ENCODE measurements at regions not wholly inside any gene's neighbourhood (a gene's known extent, or its start where the extent isn't known, plus 50 kb on each side); places are given as distances from the start of the nearest gene placed in this dataset.

GRCh38 chr16:73191660-73192046 lies 143.7 kb upstream of the ZFHX3 start:
- H3K9me3 Mint-ChIP-seq: no peaks in the 10 kb centered on the region
- intact Hi-C loops (cut with micrococcal nuclease): no loop called here
- H3K4me3 Mint-ChIP-seq: no peak overlapping the region
- TF ChIP-seq CTCF (IDR thresholded peaks at IDR 0.05): no peak
- no peaks in the 10 kb centered on the region for H3K36me3 Mint-ChIP-seq (ENCODE audit: low read depth)
- H3K27me3 Mint-ChIP-seq: no peaks in the 10 kb centered on the region
- H3K4me1 Mint-ChIP-seq (ENCODE audit: low read depth): no peaks in the 10 kb centered on the region
- ChIA-PET CTCF (no interaction called here), POLR2A (no interaction called here)
- no peak for DNase-seq
- no peak overlapping the region for H3K27ac Mint-ChIP-seq
- no peak for ATAC-seq

GRCh38 chr16:73190688-73191659 lies 143.0 kb upstream of the ZFHX3 start:
- ATAC-seq (no peak), DNase-seq (no peak)
- Mint-ChIP-seq H3K4me1 (ENCODE audit: low read depth) (no peaks in the 10 kb centered on the region), H3K36me3 (ENCODE audit: low read depth) (no peaks in the 10 kb centered on the region), H3K4me3 (no peak overlapping the region), H3K27ac (no peak overlapping the region), H3K9me3 (no peaks in the 10 kb centered on the region), H3K27me3 (no peaks in the 10 kb centered on the region)
- intact Hi-C loops (cut with micrococcal nuclease): no loop called here
- ChIA-PET CTCF (interaction anchor here (1.0 kb wide), 1 partner anchor 358 kb away, joined by 3 read pairs; no protein-coding TSS in a partner anchor), POLR2A (no interaction called here)
- no peak for TF ChIP-seq CTCF (IDR thresholded peaks at IDR 0.05)

- Mint-ChIP-seq H3K36me3 (ENCODE audit: low read depth) (no peaks in the 10 kb centered on the region), H3K27me3 (no peaks in the 10 kb centered on the region), H3K4me3 (no peak overlapping the region), H3K4me1 (ENCODE audit: low read depth) (no peaks in the 10 kb centered on the region), H3K27ac (no peak overlapping the region), H3K9me3 (no peaks in the 10 kb centered on the region)
- DNase-seq: no peak
- no peak for ATAC-seq
- TF ChIP-seq CTCF (IDR thresholded peaks at IDR 0.05): no peak
- ChIA-PET POLR2A (no interaction called here), CTCF (interaction anchor here (1.0 kb wide), 1 partner anchor 358 kb away, joined by 3 read pairs; no protein-coding TSS in a partner anchor)
- intact Hi-C loops (cut with micrococcal nuclease): no loop called here
Measured at GRCh38 chr16:73190256-73190655, 142.3 kb upstream of the ZFHX3 start.

GRCh38 chr16:73189136-73189535 lies 141.2 kb upstream of the ZFHX3 start:
- H3K27ac Mint-ChIP-seq: no peak overlapping the region
- CTCF ChIA-PET: no interaction called here
- H3K27me3 Mint-ChIP-seq: no peaks in the 10 kb centered on the region
- no peak overlapping the region for H3K4me3 Mint-ChIP-seq
- ATAC-seq (no peak), DNase-seq (no peak)
- no peaks in the 10 kb centered on the region for H3K9me3 Mint-ChIP-seq
- POLR2A ChIA-PET: no interaction called here
- no peaks in the 10 kb centered on the region for H3K4me1 Mint-ChIP-seq (ENCODE audit: low read depth)
- TF ChIP-seq CTCF (IDR thresholded peaks at IDR 0.05): no peak
- no peaks in the 10 kb centered on the region for H3K36me3 Mint-ChIP-seq (ENCODE audit: low read depth)
- intact Hi-C loops (cut with micrococcal nuclease): no loop called here

- Mint-ChIP-seq H3K4me1 (ENCODE audit: low read depth) (no peaks in the 10 kb centered on the region), H3K4me3 (no peak overlapping the region), H3K27me3 (no peaks in the 10 kb centered on the region), H3K27ac (no peak overlapping the region), H3K36me3 (ENCODE audit: low read depth) (no peaks in the 10 kb centered on the region), H3K9me3 (no peaks in the 10 kb centered on the region)
- ATAC-seq (no peak), DNase-seq (no peak)
- CTCF ChIA-PET: no interaction called here
- intact Hi-C loops (cut with micrococcal nuclease): no loop called here
- TF ChIP-seq CTCF (IDR thresholded peaks at IDR 0.05): no peak
- POLR2A ChIA-PET: no interaction called here
Measured at GRCh38 chr16:73186752-73187601, 139.0 kb upstream of the ZFHX3 start.
